ENCODE measurements at regions not wholly inside any gene's neighbourhood (a gene's known extent, or its start where the extent isn't known, plus 50 kb on each side); places are given as distances from the start of the nearest gene placed in this dataset.
"Not testable (repeated sequence)": the region's sequence is repeated elsewhere in the genome, so short reads cannot be mapped to it uniquely, and the experiment has no call there.

DNA sequence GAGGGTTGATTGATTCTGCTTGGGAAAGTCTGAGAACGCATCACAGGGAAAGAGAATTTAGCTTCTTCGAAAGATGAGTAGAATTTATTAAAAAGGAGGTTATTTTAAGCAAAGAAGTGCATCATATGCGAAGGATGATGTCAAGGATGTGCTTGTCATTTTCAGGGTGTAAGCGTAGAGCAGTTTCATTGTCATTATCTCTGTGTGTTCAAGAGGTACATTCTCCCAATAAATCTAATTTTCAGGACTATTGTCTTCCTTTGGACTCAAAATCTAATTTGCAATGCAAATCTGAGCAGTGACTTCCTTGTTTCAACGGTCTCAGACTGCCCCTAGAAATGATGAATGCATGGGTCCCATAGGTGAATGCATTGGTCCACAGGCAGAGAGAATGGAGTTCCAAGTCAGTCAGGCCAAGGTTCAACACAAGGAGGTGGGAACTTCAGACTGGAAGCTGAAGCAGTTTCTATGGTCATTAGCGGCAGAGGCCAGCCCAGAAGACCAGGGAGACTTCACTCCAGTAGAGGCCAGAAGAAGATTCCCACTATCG, 99.8 kb downstream of the CDC42EP3 start:
- no peak overlapping the region for H3K27ac ChIP-seq
- intact Hi-C loops (cut with DNase I; ENCODE audit: low total_unique reads), result no loop called here
- no peak overlapping the region for H3K4me3 ChIP-seq
- no peaks in the 10 kb centered on the region for H3K36me3 ChIP-seq
- peaks cover 0 to 7% (median 0%) of the 10 kb centered on the region in 6 donors for H3K4me1 ChIP-seq
- no peaks in the 10 kb centered on the region for H3K27me3 ChIP-seq (replicated peaks in 1 of 7)
- H3K9me3 ChIP-seq, result peaks cover 0 to 3% (median 0%) of the 10 kb centered on the region in 8 donors
- TF ChIP-seq POLR2A (IDR thresholded peaks at IDR 0.05) (no peak), POLR2AphosphoS5 (IDR thresholded peaks at IDR 0.05) (no peak)
- TF ChIP-seq, protein P1, sequence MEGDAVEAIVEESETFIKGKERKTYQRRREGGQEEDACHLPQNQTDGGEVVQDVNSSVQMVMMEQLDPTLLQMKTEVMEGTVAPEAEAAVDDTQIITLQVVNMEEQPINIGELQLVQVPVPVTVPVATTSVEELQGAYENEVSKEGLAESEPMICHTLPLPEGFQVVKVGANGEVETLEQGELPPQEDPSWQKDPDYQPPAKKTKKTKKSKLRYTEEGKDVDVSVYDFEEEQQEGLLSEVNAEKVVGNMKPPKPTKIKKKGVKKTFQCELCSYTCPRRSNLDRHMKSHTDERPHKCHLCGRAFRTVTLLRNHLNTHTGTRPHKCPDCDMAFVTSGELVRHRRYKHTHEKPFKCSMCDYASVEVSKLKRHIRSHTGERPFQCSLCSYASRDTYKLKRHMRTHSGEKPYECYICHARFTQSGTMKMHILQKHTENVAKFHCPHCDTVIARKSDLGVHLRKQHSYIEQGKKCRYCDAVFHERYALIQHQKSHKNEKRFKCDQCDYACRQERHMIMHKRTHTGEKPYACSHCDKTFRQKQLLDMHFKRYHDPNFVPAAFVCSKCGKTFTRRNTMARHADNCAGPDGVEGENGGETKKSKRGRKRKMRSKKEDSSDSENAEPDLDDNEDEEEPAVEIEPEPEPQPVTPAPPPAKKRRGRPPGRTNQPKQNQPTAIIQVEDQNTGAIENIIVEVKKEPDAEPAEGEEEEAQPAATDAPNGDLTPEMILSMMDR (IDR thresholded peaks at IDR 0.05 in 8 of 11, conservative IDR thresholded peaks at IDR 0.05 in 3 of 11), result no peak
- WGBS, 5 donors, result 85 to 92% (median 89%) methylated on average over 7 of the region's 7 CpGs
- no peak for DNase-seq

DNA sequence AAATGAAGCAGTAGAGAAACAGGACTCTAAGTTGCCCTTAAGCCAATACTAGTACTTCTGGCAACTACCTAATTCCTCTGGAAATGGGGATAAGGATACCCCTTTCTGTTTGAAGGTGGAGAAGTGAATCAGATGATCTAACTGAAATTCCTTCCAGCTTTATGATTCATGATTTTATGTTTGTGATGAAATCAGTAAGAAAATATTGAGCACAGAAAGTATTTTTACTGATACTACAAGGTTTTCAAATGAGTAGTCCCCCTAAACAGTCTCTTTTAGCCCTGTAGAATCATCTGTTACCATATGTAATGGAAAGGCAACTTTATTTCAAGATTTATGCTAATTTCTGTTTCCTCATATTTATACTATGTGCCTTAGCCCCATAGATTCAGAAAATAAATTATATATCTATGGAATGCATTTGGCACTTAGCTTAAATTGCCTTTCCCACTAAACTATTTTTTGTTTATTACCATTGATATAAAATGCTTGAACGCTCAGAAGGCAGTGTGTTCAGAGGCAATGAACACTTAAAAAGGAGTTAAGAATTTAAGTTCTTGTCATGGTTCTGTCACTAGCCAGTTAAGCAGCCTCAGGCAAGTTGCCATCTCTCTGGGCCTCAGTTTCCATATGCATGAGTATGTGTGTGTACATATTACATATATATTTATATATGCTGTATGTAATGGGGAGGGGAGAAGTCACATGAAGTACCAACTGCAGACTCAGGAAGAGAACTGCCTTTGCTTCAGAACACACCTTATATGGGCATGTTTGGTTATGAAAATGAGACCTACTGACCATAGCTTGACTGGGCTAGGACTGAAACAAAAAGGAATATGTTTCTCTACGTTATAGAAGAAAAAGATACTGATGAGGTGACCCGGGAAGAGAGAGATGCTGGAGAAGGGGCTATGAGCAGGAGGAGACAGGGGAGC, 97.7 kb downstream of the CDC42EP3 start:
- DNase-seq, result no peak
- no peak for TF ChIP-seq POLR2AphosphoS5 (IDR thresholded peaks at IDR 0.05)
- TF ChIP-seq, protein P1 (IDR thresholded peaks at IDR 0.05 in 8 of 11, conservative IDR thresholded peaks at IDR 0.05 in 3 of 11), result no peak
- TF ChIP-seq POLR2A (IDR thresholded peaks at IDR 0.05), result no peak
- Histone ChIP-seq H3K36me3 (no peaks in the 10 kb centered on the region), H3K27ac (no peak overlapping the region), H3K27me3 (replicated peaks in 1 of 7) (no peaks in the 10 kb centered on the region), H3K9me3 (peaks cover 0 to 3% (median 0%) of the 10 kb centered on the region in 8 donors), H3K4me3 (no peak overlapping the region), H3K4me1 (peaks cover 0 to 7% (median 0%) of the 10 kb centered on the region in 6 donors)
- 64 to 79% (median 74%) methylated on average over 3 of the region's 3 CpGs for WGBS, 5 donors
- intact Hi-C loops (cut with DNase I; ENCODE audit: low total_unique reads), result no loop called here

DNA sequence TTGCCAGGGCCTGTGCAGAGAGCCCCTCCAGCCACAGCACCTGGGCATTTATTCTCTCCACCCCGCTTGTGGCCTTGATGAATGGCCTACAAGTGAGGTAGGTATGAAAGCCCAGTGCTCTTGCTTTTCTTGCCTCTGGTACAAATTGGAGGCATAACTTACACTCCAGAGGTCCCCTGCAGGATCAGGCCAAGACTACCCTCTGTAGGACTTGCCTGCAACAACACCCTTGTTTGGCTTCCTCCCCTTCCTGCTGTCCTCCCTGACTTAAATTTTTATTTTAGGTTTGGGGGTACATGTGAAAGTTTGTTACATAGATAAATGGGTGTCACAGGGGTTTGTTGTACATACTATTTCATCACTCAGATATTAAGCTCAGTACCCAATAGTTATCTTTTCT, 95.7 kb downstream of the CDC42EP3 start:
- intact Hi-C loops (cut with DNase I; ENCODE audit: low total_unique reads), result no loop called here
- peaks cover 0 to 7% (median 0%) of the 10 kb centered on the region in 6 donors for H3K4me1 ChIP-seq
- H3K36me3 ChIP-seq, result no peaks in the 10 kb centered on the region
- peaks cover 0 to 13% (median 0%) of the 10 kb centered on the region in 8 donors for H3K9me3 ChIP-seq
- TF ChIP-seq, protein P1 (IDR thresholded peaks at IDR 0.05 in 8 of 11, conservative IDR thresholded peaks at IDR 0.05 in 3 of 11), result no peak
- no peak for TF ChIP-seq POLR2A (IDR thresholded peaks at IDR 0.05)
- no peak for TF ChIP-seq POLR2AphosphoS5 (IDR thresholded peaks at IDR 0.05)
- no peak overlapping the region for H3K27ac ChIP-seq
- no peak for DNase-seq
- 93 to 100% (median 100%) methylated on average over 1 of the region's 1 CpG for WGBS, 5 donors
- H3K27me3 ChIP-seq (replicated peaks in 1 of 7), result no peaks in the 10 kb centered on the region
- H3K4me3 ChIP-seq, result no peak overlapping the region

DNA sequence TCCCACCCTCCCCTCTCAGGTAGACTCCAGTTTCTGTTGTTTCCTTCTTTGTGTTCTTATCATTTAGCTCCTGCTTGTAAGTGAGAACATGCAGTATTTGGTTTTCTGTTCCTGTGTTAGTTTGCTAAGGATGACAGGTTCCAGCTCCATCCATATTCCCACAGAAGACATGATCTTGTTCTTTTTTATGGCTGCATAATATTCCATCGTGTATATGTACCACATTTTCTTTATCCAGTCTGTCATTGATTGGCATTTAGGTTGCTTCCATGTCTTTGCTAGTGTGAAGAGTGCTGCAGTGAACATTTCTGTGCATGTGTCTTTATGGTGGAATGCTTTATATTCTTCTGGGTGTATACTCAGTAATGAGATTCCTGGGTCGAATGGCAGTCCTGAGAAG, 95.2 kb downstream of the CDC42EP3 start:
- DNase-seq; H3K27ac ChIP-seq; H3K27me3 ChIP-seq (replicated peaks in 1 of 7); H3K4me1 ChIP-seq; intact Hi-C loops (cut with DNase I; ENCODE audit: low total_unique reads); H3K36me3 ChIP-seq; H3K4me3 ChIP-seq: not testable (repeated sequence)
- WGBS, 5 donors, result 88 to 98% (median 96%) methylated on average over 2 of the region's 2 CpGs
- H3K9me3 ChIP-seq, result peaks cover 0 to 13% (median 0%) of the 10 kb centered on the region in 8 donors
